Neural cell (in vitro differentiated cells): ENCODE measurements at regions not wholly inside any gene's neighbourhood (a gene's known extent, or its start where the extent isn't known, plus 50 kb on each side); places are given as distances from the start of the nearest gene placed in this dataset.

Experiments used
- H2AFZ ChIP-seq: fragments of 200-600, 300-800 bp; sonication (generic), shearing (Covaris generic); 2 replicates; pipeline ENCODE4 v1.6.0; 2014; ENCODE audit warnings: low read depth, mild to moderate bottlenecking, antibody characterized with exemption, low read length, moderate library complexity
- H3F3A ChIP-seq: fragments of 200-600 bp; shearing (Covaris generic); 2 replicates; pipeline ENCODE4 v1.6.1; 2016; ENCODE audit warnings: mild to moderate bottlenecking, moderate library complexity, mixed read lengths, antibody characterized with exemption, low read length; ENCODE audit not compliant: insufficient read depth, poor library complexity, severe bottlenecking
- H3K27ac ChIP-seq: fragments of 200-600, 300-800 bp; sonication (generic), shearing (Covaris generic); 2 replicates; pipeline ENCODE4 v1.5.1; 2014; ENCODE audit warnings: mild to moderate bottlenecking, low read length, moderate library complexity
- H3K27me3 ChIP-seq: fragments of 300-800, 200-600 bp; sonication (generic), shearing (Covaris generic); 2 replicates; pipeline ENCODE4 v1.6.0; 2014; ENCODE audit warnings: mild to moderate bottlenecking, low read depth, low read length, moderate library complexity; ENCODE audit not compliant: insufficient read depth
- H3K36me3 ChIP-seq: fragments of 300-800, 200-600 bp; sonication (generic), shearing (Covaris generic); 2 replicates; pipeline ENCODE4 v1.5.1; 2014; ENCODE audit warnings: mild to moderate bottlenecking, antibody characterized with exemption, low read length, moderate library complexity; ENCODE audit not compliant: insufficient read depth
- H3K4me2 ChIP-seq: fragments of 300-800, 200-600 bp; sonication (generic), shearing (Covaris generic); 2 replicates; pipeline ENCODE4 v1.6.0; 2014; ENCODE audit warnings: mild to moderate bottlenecking, low read length
- H3K4me3 ChIP-seq: fragments of 300-800, 200-600 bp; sonication (generic), shearing (Covaris generic); 2 replicates; pipeline ENCODE4 v1.5.1; 2014; ENCODE audit warnings: mild to moderate bottlenecking, low read length, moderate library complexity
- H3K79me2 ChIP-seq: fragments of 200-600 bp; shearing (Covaris generic); replicated peaks from 2 replicates; pipeline ENCODE4 v1.6.0; 2014; ENCODE audit warnings: mild to moderate bottlenecking, low read length, moderate library complexity; ENCODE audit not compliant: insufficient read depth
- H3K9ac ChIP-seq: fragments of 300-800, 200-600 bp; sonication (generic), shearing (Covaris generic); 2 replicates; pipeline ENCODE4 v1.6.1; 2016; ENCODE audit warnings: mild to moderate bottlenecking, low read length, mixed read lengths
- H3K9me2 ChIP-seq: fragments of 200-600 bp; shearing (Covaris generic); 2 replicates; pipeline ENCODE4 v1.6.1; 2016; ENCODE audit warnings: mild to moderate bottlenecking, low read length, mixed read lengths; ENCODE audit not compliant: insufficient read depth
- H3K9me3 ChIP-seq: fragments of 200-600, 300-800 bp; sonication (generic), shearing (Covaris generic); 2 replicates; pipeline ENCODE4 v1.6.1; 2016; ENCODE audit warnings: mild to moderate bottlenecking, mixed run types, low read length, moderate library complexity, mixed read lengths
- H4K20me1 ChIP-seq: fragments of 200-600 bp; shearing (Covaris generic); 2 replicates; pipeline ENCODE4 v1.6.1; 2016; ENCODE audit warnings: mild to moderate bottlenecking, mixed run types; ENCODE audit not compliant: insufficient read depth
- CTCF ChIP-seq: fragments of 450-650 bp; IDR thresholded peaks from 2 replicates; pipeline ENCODE4 v1.5.1; 2014; ENCODE audit warnings: antibody characterized with exemption, mild to moderate bottlenecking, moderate library complexity; ENCODE audit not compliant: poor library complexity, severe bottlenecking
- EP300 ChIP-seq: fragments of 450-650 bp; conservative IDR thresholded peaks from 2 replicates; pipeline ENCODE4 v1.6.1; 2014; ENCODE audit warnings: antibody characterized with exemption, mild to moderate bottlenecking, moderate library complexity; ENCODE audit not compliant: poor library complexity, severe bottlenecking
- EZH2 ChIP-seq: fragments of 200-600, 300-800 bp; shearing (Covaris generic), sonication (generic); IDR thresholded peaks from 2 replicates; pipeline ENCODE4 v1.6.1; 2014; ENCODE audit warnings: antibody characterized with exemption, low read length, borderline replicate concordance, mild to moderate bottlenecking; ENCODE audit not compliant: insufficient read depth, poor library complexity, severe bottlenecking
- MXI1 ChIP-seq: fragments of 450-650 bp; conservative IDR thresholded peaks from 2 replicates; pipeline ENCODE4 v1.6.1; 2014; ENCODE audit warnings: antibody characterized with exemption, mild to moderate bottlenecking; ENCODE audit not compliant: poor library complexity, severe bottlenecking
- POLR2AphosphoS5 ChIP-seq: IDR thresholded peaks from 2 replicates; pipeline ENCODE4 v1.6.1; 2012
- RAD21 ChIP-seq: fragments of 450-650 bp; conservative IDR thresholded peaks from 2 replicates; pipeline ENCODE4 v1.6.1; 2014; ENCODE audit warnings: antibody characterized with exemption, mild to moderate bottlenecking, moderate library complexity
- REST ChIP-seq: IDR thresholded peaks from 2 replicates; pipeline ENCODE4 v1.6.1; 2012; ENCODE audit warnings: borderline replicate concordance
- SMC3 ChIP-seq: fragments of 450-650 bp; conservative IDR thresholded peaks from 2 replicates; pipeline ENCODE4 v1.6.1; 2014; ENCODE audit warnings: antibody characterized with exemption, mild to moderate bottlenecking, moderate library complexity; ENCODE audit not compliant: poor library complexity
- TAF1 ChIP-seq: IDR thresholded peaks from 2 replicates; pipeline ENCODE4 v1.6.1; 2012; ENCODE audit warnings: low read depth

GRCh38 chr4:148557793-148558192, 115.6 kb upstream of the NR3C2 start:
- H2AFZ ChIP-seq, result no peak overlapping the region
- no peaks in the 10 kb centered on the region for H3K36me3 ChIP-seq
- no peaks in the 10 kb centered on the region for H3K9me2 ChIP-seq
- H3K27ac ChIP-seq, result no peak overlapping the region
- no peaks in the 10 kb centered on the region for H3K9me3 ChIP-seq
- H3K9ac ChIP-seq, result no peak overlapping the region
- no peak overlapping the region for H3K4me3 ChIP-seq
- no peaks in the 10 kb centered on the region for H3F3A ChIP-seq
- no peak for TF ChIP-seq RAD21
- TF ChIP-seq REST, result no peak
- TF ChIP-seq MXI1, result no peak
- TF ChIP-seq EZH2, result no peak
- no peak for TF ChIP-seq TAF1
- no peak for TF ChIP-seq SMC3
- TF ChIP-seq EP300, result no peak
- TF ChIP-seq CTCF, result no peak
- TF ChIP-seq POLR2AphosphoS5, result no peak
- no peak overlapping the region for H3K4me2 ChIP-seq
- no peaks in the 10 kb centered on the region for H3K79me2 ChIP-seq
- no peaks in the 10 kb centered on the region for H3K27me3 ChIP-seq
- no peaks in the 10 kb centered on the region for H4K20me1 ChIP-seq

GRCh38 chr4:148550788-148551187, 108.6 kb upstream of the NR3C2 start:
- Histone ChIP-seq H3K79me2 (no peaks in the 10 kb centered on the region), H3K36me3 (no peaks in the 10 kb centered on the region), H2AFZ (no peak overlapping the region), H3K4me2 (no peak overlapping the region), H3K4me3 (no peak overlapping the region), H3F3A (no peaks in the 10 kb centered on the region), H3K9me2 (no peaks in the 10 kb centered on the region), H4K20me1 (no peaks in the 10 kb centered on the region), H3K9ac (no peak overlapping the region), H3K27ac (no peak overlapping the region), H3K9me3 (no peaks in the 10 kb centered on the region), H3K27me3 (no peaks in the 10 kb centered on the region)
- TF ChIP-seq POLR2AphosphoS5 (no peak), SMC3 (no peak), EZH2 (no peak), REST (no peak), MXI1 (no peak), CTCF (no peak), EP300 (no peak), TAF1 (no peak), RAD21 (no peak)
